HEK293 (cell line): ENCODE measurements at regions not wholly inside any gene's neighbourhood (a gene's known extent, or its start where the extent isn't known, plus 50 kb on each side); places are given as distances from the start of the nearest gene placed in this dataset.

Source experiments
- CTCF ChIP-seq: fragments of 450-650 bp; formaldehyde crosslinking; IDR thresholded peaks from 2 replicates; pipeline ENCODE4 v1.5.1; 2016; ENCODE audit warnings: missing biosample characterization, missing genetic modification characterization
- ELK4 ChIP-seq: IDR thresholded peaks from 2 replicates; pipeline ENCODE4 v1.6.1; 2011; ENCODE audit warnings: mild to moderate bottlenecking, low read depth, low read length, borderline replicate concordance
- SALL2 ChIP-seq: fragments of 450-650 bp; formaldehyde crosslinking; IDR thresholded peaks from 2 replicates; pipeline ENCODE4 v1.5.0; 2017; ENCODE audit warnings: missing biosample characterization, mild to moderate bottlenecking, missing genetic modification characterization, borderline replicate concordance
- SP7 ChIP-seq: fragments of 450-650 bp; formaldehyde crosslinking; IDR thresholded peaks from 2 replicates; pipeline ENCODE4 v1.5.1; 2016; ENCODE audit warnings: missing biosample characterization, missing genetic modification characterization
- WT1 ChIP-seq: fragments of 450-650 bp; formaldehyde crosslinking; IDR thresholded peaks from 2 replicates; pipeline ENCODE4 v1.5.1; 2016; ENCODE audit warnings: missing biosample characterization, missing genetic modification characterization
- ZBTB21 ChIP-seq: fragments of 450-650 bp; formaldehyde crosslinking; IDR thresholded peaks from 2 replicates; pipeline ENCODE4 v1.5.1; 2017; ENCODE audit warnings: missing biosample characterization, missing genetic modification characterization
- ZNF140 ChIP-seq: fragments of 450-650 bp; formaldehyde crosslinking; IDR thresholded peaks from 2 replicates; pipeline ENCODE4 v1.5.1; 2016; ENCODE audit warnings: missing biosample characterization, missing genetic modification characterization
- ZNF16 ChIP-seq: fragments of 450-650 bp; formaldehyde crosslinking; IDR thresholded peaks from 2 replicates; pipeline ENCODE4 v1.5.1; 2016; ENCODE audit warnings: low read depth, missing biosample characterization, missing genetic modification characterization
- ZNF510 ChIP-seq: fragments of 450-650 bp; formaldehyde crosslinking; IDR thresholded peaks from 2 replicates; pipeline ENCODE4 v1.5.1; 2018; ENCODE audit warnings: mild to moderate bottlenecking, missing genetic modification characterization, missing biosample characterization; ENCODE audit not compliant: insufficient replicate concordance
- ZNF670 ChIP-seq: fragments of 450-650 bp; formaldehyde crosslinking; IDR thresholded peaks from 2 replicates; pipeline ENCODE4 v1.5.1; 2016; ENCODE audit warnings: missing biosample characterization, missing genetic modification characterization, low read depth
- ZNF776 ChIP-seq: fragments of 450-650 bp; formaldehyde crosslinking; IDR thresholded peaks from 2 replicates; pipeline ENCODE4 v1.5.0; 2017; ENCODE audit warnings: missing biosample characterization, missing genetic modification characterization, borderline replicate concordance
- TF ChIP-seq, protein P1 (sequence below): fragments of 450-650 bp; IDR thresholded peaks from 2 replicates; pipeline ENCODE4 v1.5.1; 2018; ENCODE audit warnings: missing biosample characterization, mild to moderate bottlenecking, missing genetic modification characterization

DNA sequence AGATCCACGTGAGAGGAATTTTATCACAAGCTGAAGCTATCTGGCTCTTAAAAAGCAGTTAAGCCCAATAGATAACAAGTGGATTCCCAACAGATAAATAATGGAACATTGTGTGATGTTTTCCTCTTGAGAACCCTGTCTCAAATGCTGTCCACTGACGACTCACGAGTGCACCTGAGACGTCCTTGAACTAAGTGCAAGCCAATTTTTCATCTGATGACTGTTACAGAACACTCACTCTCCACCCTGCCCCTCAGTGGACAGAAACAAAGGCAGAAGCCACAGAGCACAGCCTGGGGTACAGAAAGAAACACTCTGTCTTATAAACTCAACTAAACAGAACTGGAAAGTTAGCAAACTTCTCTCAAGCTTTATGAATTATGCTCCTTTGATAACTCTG is 199.5 kb downstream of the KCNN2 start:
- TF ChIP-seq SP7 (tag by site-specific recombination) (no peak), SALL2 (tag by site-specific recombination) (no peak), ELK4 (no peak), ZNF670 (tag by site-specific recombination) (no peak), ZBTB21 (no peak), CTCF (tag by site-specific recombination) (no peak), WT1 (tag by site-specific recombination) (no peak), ZNF776 (tag by site-specific recombination) (no peak), ZNF140 (tag by site-specific recombination) (no peak), ZNF16 (tag by site-specific recombination) (no peak), ZNF510 (tag by site-specific recombination) (no peak)
- TF ChIP-seq, protein P1, sequence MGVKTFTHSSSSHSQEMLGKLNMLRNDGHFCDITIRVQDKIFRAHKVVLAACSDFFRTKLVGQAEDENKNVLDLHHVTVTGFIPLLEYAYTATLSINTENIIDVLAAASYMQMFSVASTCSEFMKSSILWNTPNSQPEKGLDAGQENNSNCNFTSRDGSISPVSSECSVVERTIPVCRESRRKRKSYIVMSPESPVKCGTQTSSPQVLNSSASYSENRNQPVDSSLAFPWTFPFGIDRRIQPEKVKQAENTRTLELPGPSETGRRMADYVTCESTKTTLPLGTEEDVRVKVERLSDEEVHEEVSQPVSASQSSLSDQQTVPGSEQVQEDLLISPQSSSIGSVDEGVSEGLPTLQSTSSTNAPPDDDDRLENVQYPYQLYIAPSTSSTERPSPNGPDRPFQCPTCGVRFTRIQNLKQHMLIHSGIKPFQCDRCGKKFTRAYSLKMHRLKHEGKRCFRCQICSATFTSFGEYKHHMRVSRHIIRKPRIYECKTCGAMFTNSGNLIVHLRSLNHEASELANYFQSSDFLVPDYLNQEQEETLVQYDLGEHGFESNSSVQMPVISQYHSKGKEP (tag by site-specific recombination), result no peak
